ENCODE measurements at regions not wholly inside any gene's neighbourhood (a gene's known extent, or its start where the extent isn't known, plus 50 kb on each side); places are given as distances from the start of the nearest gene placed in this dataset.

GRCh38 chr12:59151243-59151642, 230.9 kb upstream of the LRIG3 start:
- H3K27ac Mint-ChIP-seq (ENCODE audit: unreplicated experiment) = no peak overlapping the region
- intact Hi-C loops (cut with micrococcal nuclease; ENCODE audit: unreplicated experiment) = loop anchor here (2.0 kb wide), 1 partner anchor 1168 kb away; no protein-coding TSS in a partner anchor
- no peaks in the 10 kb centered on the region for H3K27me3 Mint-ChIP-seq (ENCODE audit: unreplicated experiment)
- H3K9me3 Mint-ChIP-seq (ENCODE audit: low read depth, unreplicated experiment) = peaks cover 8% of the 10 kb centered on the region
- no peak overlapping the region for H3K4me3 Mint-ChIP-seq (ENCODE audit: low read depth, unreplicated experiment)
- H3K36me3 Mint-ChIP-seq (ENCODE audit: insufficient read depth, unreplicated experiment) = no peaks in the 10 kb centered on the region
- no peaks in the 10 kb centered on the region for H3K4me1 Mint-ChIP-seq (ENCODE audit: low read depth, unreplicated experiment)
- BruUV-seq (replicated peaks) = no TSS peak
- TF ChIP-seq CTCF (IDR thresholded peaks at IDR 0.05; ENCODE audit: unreplicated experiment) = no peak
- DNase-seq = no peak
- CTCF ChIA-PET = interaction anchor here (1.4 kb wide), 1 partner anchor 41 kb away, joined by 3 read pairs; no protein-coding TSS in a partner anchor

- H3K36me3 Mint-ChIP-seq (ENCODE audit: insufficient read depth, unreplicated experiment) = no peaks in the 10 kb centered on the region
- CTCF ChIA-PET = interaction anchor here (0.6 to 1.8 kb wide), 6 partner anchors 14 to 609 kb away, joined by 3 to 10 read pairs (median 4); no protein-coding TSS in a partner anchor
- intact Hi-C loops (cut with micrococcal nuclease; ENCODE audit: unreplicated experiment) = loop anchor here (1.0 to 2.0 kb wide), 4 partner anchors 37 to 1167 kb away; no protein-coding TSS in a partner anchor
- DNase-seq = peak; percentile 53
- H3K27ac Mint-ChIP-seq (ENCODE audit: unreplicated experiment) = no peak overlapping the region
- H3K27me3 Mint-ChIP-seq (ENCODE audit: unreplicated experiment) = no peaks in the 10 kb centered on the region
- TF ChIP-seq CTCF (IDR thresholded peaks at IDR 0.05; ENCODE audit: unreplicated experiment) = peak; percentile 91
- no TSS peak for BruUV-seq (replicated peaks)
- H3K9me3 Mint-ChIP-seq (ENCODE audit: low read depth, unreplicated experiment) = peaks cover 8% of the 10 kb centered on the region
- H3K4me1 Mint-ChIP-seq (ENCODE audit: low read depth, unreplicated experiment) = no peaks in the 10 kb centered on the region
- H3K4me3 Mint-ChIP-seq (ENCODE audit: low read depth, unreplicated experiment) = no peak overlapping the region
These were observed 229.8 kb upstream of the LRIG3 start for GRCh38 chr12:59149995-59150642.

GRCh38 chr12:59147791-59148190, 227.5 kb upstream of the LRIG3 start:
- peaks cover 3% of the 10 kb centered on the region for H3K9me3 Mint-ChIP-seq (ENCODE audit: low read depth, unreplicated experiment)
- H3K4me1 Mint-ChIP-seq (ENCODE audit: low read depth, unreplicated experiment) = no peaks in the 10 kb centered on the region
- no peaks in the 10 kb centered on the region for H3K36me3 Mint-ChIP-seq (ENCODE audit: insufficient read depth, unreplicated experiment)
- no peak for DNase-seq
- TF ChIP-seq CTCF (IDR thresholded peaks at IDR 0.05; ENCODE audit: unreplicated experiment) = no peak
- no TSS peak for BruUV-seq (replicated peaks)
- intact Hi-C loops (cut with micrococcal nuclease; ENCODE audit: unreplicated experiment) = no loop called here
- H3K4me3 Mint-ChIP-seq (ENCODE audit: low read depth, unreplicated experiment) = no peak overlapping the region
- no peaks in the 10 kb centered on the region for H3K27me3 Mint-ChIP-seq (ENCODE audit: unreplicated experiment)
- H3K27ac Mint-ChIP-seq (ENCODE audit: unreplicated experiment) = no peak overlapping the region
- CTCF ChIA-PET = no interaction called here

- H3K36me3 Mint-ChIP-seq (ENCODE audit: insufficient read depth, unreplicated experiment) = no peaks in the 10 kb centered on the region
- no peak for TF ChIP-seq CTCF (IDR thresholded peaks at IDR 0.05; ENCODE audit: unreplicated experiment)
- no peaks in the 10 kb centered on the region for H3K4me1 Mint-ChIP-seq (ENCODE audit: low read depth, unreplicated experiment)
- no peaks in the 10 kb centered on the region for H3K9me3 Mint-ChIP-seq (ENCODE audit: low read depth, unreplicated experiment)
- intact Hi-C loops (cut with micrococcal nuclease; ENCODE audit: unreplicated experiment) = no loop called here
- H3K27ac Mint-ChIP-seq (ENCODE audit: unreplicated experiment) = no peak overlapping the region
- no TSS peak for BruUV-seq (replicated peaks)
- H3K4me3 Mint-ChIP-seq (ENCODE audit: low read depth, unreplicated experiment) = no peak overlapping the region
- DNase-seq = no peak
- no peaks in the 10 kb centered on the region for H3K27me3 Mint-ChIP-seq (ENCODE audit: unreplicated experiment)
- CTCF ChIA-PET = no interaction called here
These were observed 222.0 kb upstream of the LRIG3 start for GRCh38 chr12:59142183-59142790.

All from Calu3 (cell line).